Right atrium auricular region (tissue), 2 donors: ENCODE measurements at regions not wholly inside any gene's neighbourhood (a gene's known extent, or its start where the extent isn't known, plus 50 kb on each side); places are given as distances from the start of the nearest gene placed in this dataset.

Experiments used
- DNase-seq: peaks from one replicate; pipeline ENCODE4 v3.0.0-alpha.2; 2019; ENCODE audit warnings: low spot score
- H3K27ac ChIP-seq, 2 donors: fragments of 200-600 bp; sonication (generic); 1 replicate in 1 of 2; 2 replicates in 1 of 2; pipeline ENCODE4 v1.5.1; 2016 to 2019
- H3K27me3 ChIP-seq, 2 donors: fragments of 200-600 bp; sonication (generic); one replicate each; pipeline versions ENCODE4 v1.5.1 to v1.6.0; 2017 to 2019
- H3K36me3 ChIP-seq: fragments of 200-600 bp; sonication (generic); one replicate; pipeline ENCODE4 v1.5.1; 2016
- H3K4me1 ChIP-seq, 2 donors: fragments of 200-600 bp; sonication (generic); one replicate each; pipeline versions ENCODE4 v1.5.1 to v1.6.0; 2017 to 2019
- H3K4me3 ChIP-seq, 2 donors: fragments of 200-600 bp; sonication (generic); 1 replicate in 1 of 2; 2 replicates in 1 of 2; pipeline ENCODE4 v1.5.1; 2017 to 2019; ENCODE audit warnings: mild to moderate bottlenecking in 1 of 2, moderate library complexity in 1 of 2
- H3K9me3 ChIP-seq, 2 donors: fragments of 200-600 bp; sonication (generic); one replicate each; pipeline ENCODE4 v1.5.1; 2019
- CTCF ChIP-seq, 2 donors: fragments of 200-600 bp; sonication (generic); IDR thresholded peaks; one replicate each; pipeline ENCODE4 v1.5.1; 2019; ENCODE audit warnings: antibody characterized with exemption in 2 of 2

- H3K36me3 ChIP-seq = no peaks in the 10 kb centered on the region
- H3K9me3 ChIP-seq = no peaks in the 10 kb centered on the region
- TF ChIP-seq CTCF (IDR thresholded peaks at IDR 0.05) = no peak
- H3K27ac ChIP-seq = no peak overlapping the region
- DNase-seq = no peak
- H3K4me3 ChIP-seq = no peak overlapping the region
- peaks cover 0 to 8% of the 10 kb centered on the region in 2 donors for H3K27me3 ChIP-seq
- no peaks in the 10 kb centered on the region for H3K4me1 ChIP-seq
Measured at GRCh38 chr20:60266177-60266823, 308.1 kb downstream of the CDH26 start.

GRCh38 chr20:60268491-60268890, 310.3 kb downstream of the CDH26 start:
- no peak for DNase-seq
- H3K36me3 ChIP-seq = no peaks in the 10 kb centered on the region

GRCh38 chr20:60269573-60270162, 311.4 kb downstream of the CDH26 start:
- H3K9me3 ChIP-seq = no peaks in the 10 kb centered on the region
- TF ChIP-seq CTCF (IDR thresholded peaks at IDR 0.05) = no peak
- no peak for DNase-seq
- H3K4me1 ChIP-seq = no peaks in the 10 kb centered on the region
- H3K4me3 ChIP-seq = no peak overlapping the region
- H3K27ac ChIP-seq = no peak overlapping the region
- peaks cover 0 to under 1% of the 10 kb centered on the region in 2 donors for H3K27me3 ChIP-seq
- no peaks in the 10 kb centered on the region for H3K36me3 ChIP-seq

More at GRCh38 chr20:60268491-60268890, 310.3 kb downstream of the CDH26 start:
- Histone ChIP-seq H3K4me1 (no peaks in the 10 kb centered on the region), H3K27me3 (peaks cover 0 to 8% of the 10 kb centered on the region in 2 donors), H3K27ac (no peak overlapping the region), H3K4me3 (no peak overlapping the region), H3K9me3 (no peaks in the 10 kb centered on the region)
- TF ChIP-seq CTCF (IDR thresholded peaks at IDR 0.05) = no peak

- no peak for TF ChIP-seq CTCF (IDR thresholded peaks at IDR 0.05)
- Histone ChIP-seq H3K27ac (no peak overlapping the region), H3K27me3 (no peaks in the 10 kb centered on the region)
Measured at GRCh38 chr20:60270341-60270740, 312.1 kb downstream of the CDH26 start.

GRCh38 chr20:60271597-60271996, 313.4 kb downstream of the CDH26 start:
- Histone ChIP-seq H3K9me3 (no peaks in the 10 kb centered on the region), H3K27me3 (no peaks in the 10 kb centered on the region), H3K4me3 (no peak overlapping the region), H3K27ac (no peak overlapping the region), H3K4me1 (no peaks in the 10 kb centered on the region), H3K36me3 (no peaks in the 10 kb centered on the region)
- no peak for TF ChIP-seq CTCF (IDR thresholded peaks at IDR 0.05)
- DNase-seq = no peak

More at GRCh38 chr20:60270341-60270740, 312.1 kb downstream of the CDH26 start:
- Histone ChIP-seq H3K9me3 (no peaks in the 10 kb centered on the region), H3K36me3 (no peaks in the 10 kb centered on the region), H3K4me3 (no peak overlapping the region), H3K4me1 (no peaks in the 10 kb centered on the region)
- DNase-seq = no peak
